ENCODE measurements at regions not wholly inside any gene's neighbourhood (a gene's known extent, or its start where the extent isn't known, plus 50 kb on each side); places are given as distances from the start of the nearest gene placed in this dataset.
"Not testable (repeated sequence)": the region's sequence is repeated elsewhere in the genome, so short reads cannot be mapped to it uniquely, and the experiment has no call there.

- Histone ChIP-seq H3K4me1 (ENCODE audit: insufficient read depth, low read length) (no peaks in the 10 kb centered on the region), H3K36me3 (ENCODE audit: insufficient read depth, low read length) (no peaks in the 10 kb centered on the region), H3K27ac (ENCODE audit: low read depth, low read length) (no peak overlapping the region), H3K4me2 (ENCODE audit: insufficient read depth, low read length) (no peak overlapping the region), H3K4me3 (ENCODE audit: insufficient read depth, low read length) (no peak overlapping the region), H3K79me2 (ENCODE audit: insufficient read depth, low read length) (no peaks in the 10 kb centered on the region), H3K27me3 (ENCODE audit: insufficient read depth, low read length) (peaks cover 9% of the 10 kb centered on the region), H4K20me1 (ENCODE audit: insufficient read depth, low read length) (no peaks in the 10 kb centered on the region), H3K9me3 (ENCODE audit: low read depth, low read length) (no peaks in the 10 kb centered on the region), H2AFZ (ENCODE audit: low read length) (no peak overlapping the region)
- no peak for DNase-seq (ENCODE audit: insufficient read length, low spot score, missing footprints)
- no peak for TF ChIP-seq CTCF (IDR thresholded peaks at IDR 0.05; ENCODE audit: extremely low read depth, low read depth, low read length)
These were observed 101.6 kb upstream of the KRAS start for GRCh38 chr12:25352083-25352918.

GRCh38 chr12:25348593-25348895 is 97.8 kb upstream of the KRAS start:
- no peak overlapping the region for H2AFZ ChIP-seq (ENCODE audit: low read length)
- H3K27ac ChIP-seq (ENCODE audit: low read depth, low read length): no peak overlapping the region
- no peak overlapping the region for H3K4me3 ChIP-seq (ENCODE audit: insufficient read depth, low read length)
- no peaks in the 10 kb centered on the region for H3K9me3 ChIP-seq (ENCODE audit: low read depth, low read length)
- no peaks in the 10 kb centered on the region for H3K36me3 ChIP-seq (ENCODE audit: insufficient read depth, low read length)
- H3K27me3 ChIP-seq (ENCODE audit: insufficient read depth, low read length): peaks cover 4% of the 10 kb centered on the region
- no peaks in the 10 kb centered on the region for H3K79me2 ChIP-seq (ENCODE audit: insufficient read depth, low read length)
- no peak for TF ChIP-seq CTCF (IDR thresholded peaks at IDR 0.05; ENCODE audit: extremely low read depth, low read depth, low read length)
- H3K4me2 ChIP-seq (ENCODE audit: insufficient read depth, low read length): no peak overlapping the region
- no peak for DNase-seq (ENCODE audit: insufficient read length, low spot score, missing footprints)
- no peaks in the 10 kb centered on the region for H4K20me1 ChIP-seq (ENCODE audit: insufficient read depth, low read length)
- no peaks in the 10 kb centered on the region for H3K4me1 ChIP-seq (ENCODE audit: insufficient read depth, low read length)

- no peak for TF ChIP-seq CTCF (IDR thresholded peaks at IDR 0.05; ENCODE audit: extremely low read depth, low read depth, low read length)
- Histone ChIP-seq H3K4me1 (ENCODE audit: insufficient read depth, low read length) (no peaks in the 10 kb centered on the region), H3K4me3 (ENCODE audit: insufficient read depth, low read length) (no peak overlapping the region), H3K27ac (ENCODE audit: low read depth, low read length) (no peak overlapping the region), H2AFZ (ENCODE audit: low read length) (no peak overlapping the region), H3K9me3 (ENCODE audit: low read depth, low read length) (no peaks in the 10 kb centered on the region), H3K27me3 (ENCODE audit: insufficient read depth, low read length) (peaks cover 4% of the 10 kb centered on the region), H4K20me1 (ENCODE audit: insufficient read depth, low read length) (no peaks in the 10 kb centered on the region), H3K36me3 (ENCODE audit: insufficient read depth, low read length) (no peaks in the 10 kb centered on the region), H3K79me2 (ENCODE audit: insufficient read depth, low read length) (no peaks in the 10 kb centered on the region), H3K4me2 (ENCODE audit: insufficient read depth, low read length) (no peak overlapping the region)
- no peak for DNase-seq (ENCODE audit: insufficient read length, low spot score, missing footprints)
These were observed 97.2 kb upstream of the KRAS start for GRCh38 chr12:25347716-25348592.

- H3K4me3 ChIP-seq (ENCODE audit: insufficient read depth, low read length); H3K36me3 ChIP-seq (ENCODE audit: insufficient read depth, low read length); H3K27me3 ChIP-seq (ENCODE audit: insufficient read depth, low read length); H2AFZ ChIP-seq (ENCODE audit: low read length); H3K79me2 ChIP-seq (ENCODE audit: insufficient read depth, low read length); H4K20me1 ChIP-seq (ENCODE audit: insufficient read depth, low read length); H3K27ac ChIP-seq (ENCODE audit: low read depth, low read length); DNase-seq (ENCODE audit: insufficient read length, low spot score, missing footprints); H3K4me1 ChIP-seq (ENCODE audit: insufficient read depth, low read length); H3K4me2 ChIP-seq (ENCODE audit: insufficient read depth, low read length); H3K9me3 ChIP-seq (ENCODE audit: low read depth, low read length): not testable (repeated sequence)
These were observed 91.1 kb upstream of the KRAS start for GRCh38 chr12:25341877-25342276.
